ENCODE measurements at regions not wholly inside any gene's neighbourhood (a gene's known extent, or its start where the extent isn't known, plus 50 kb on each side); places are given as distances from the start of the nearest gene placed in this dataset.

GRCh38 chr7:156384706-156385105 lies 255.9 kb upstream of the RNF32 start:
- Histone ChIP-seq H3K4me1 (no peaks in the 10 kb centered on the region), H3K9me3 (no peaks in the 10 kb centered on the region), H3K27me3 (peaks cover 0 to 23% (median 12%) of the 10 kb centered on the region in 7 donors), H3K36me3 (no peaks in the 10 kb centered on the region), H3K27ac (no peak overlapping the region), H3K4me3 (no peak overlapping the region)
- ATAC-seq (no peak), DNase-seq (no peak)
- intact Hi-C loops (cut with DNase I): no loop called here
- no peak for TF ChIP-seq CTCF (IDR thresholded peaks at IDR 0.05)
- 86 to 88% methylated on average over 14 of the region's 14 CpGs for WGBS, 2 donors

- WGBS, 2 donors: 29 to 40% methylated on average over 4 of the region's 4 CpGs
- intact Hi-C loops (cut with DNase I): no loop called here
- H3K27me3 ChIP-seq: peaks cover 0 to 31% (median 14%) of the 10 kb centered on the region in 7 donors
These were observed 257.0 kb upstream of the RNF32 start for GRCh38 chr7:156383526-156383925.

GRCh38 chr7:156380261-156380660 lies 260.3 kb upstream of the RNF32 start:
- peaks cover 0 to 33% (median 18%) of the 10 kb centered on the region in 7 donors for H3K27me3 ChIP-seq
- no peaks in the 10 kb centered on the region for H3K4me1 ChIP-seq
- 55 to 62% methylated on average over 4 of the region's 4 CpGs for WGBS, 2 donors
- TF ChIP-seq CTCF (IDR thresholded peaks at IDR 0.05): no peak
- H3K36me3 ChIP-seq: no peaks in the 10 kb centered on the region
- H3K27ac ChIP-seq: no peak overlapping the region
- no peaks in the 10 kb centered on the region for H3K9me3 ChIP-seq
- intact Hi-C loops (cut with DNase I): no loop called here
- H3K4me3 ChIP-seq: no peak overlapping the region
- DNase-seq (no peak), ATAC-seq (no peak)

More at GRCh38 chr7:156383526-156383925, 257.0 kb upstream of the RNF32 start:
- Histone ChIP-seq H3K36me3 (no peaks in the 10 kb centered on the region), H3K4me3 (no peak overlapping the region), H3K9me3 (no peaks in the 10 kb centered on the region), H3K27ac (no peak overlapping the region), H3K4me1 (no peaks in the 10 kb centered on the region)
- TF ChIP-seq CTCF (IDR thresholded peaks at IDR 0.05): no peak
- no peak for ATAC-seq
- no peak for DNase-seq

- peaks cover 0 to 29% (median 17%) of the 10 kb centered on the region in 7 donors for H3K27me3 ChIP-seq
- 75 to 76% methylated on average over 14 of the region's 14 CpGs for WGBS, 2 donors
- H3K27ac ChIP-seq: no peak overlapping the region
- TF ChIP-seq CTCF (IDR thresholded peaks at IDR 0.05): no peak
- ATAC-seq: no peak
- no peak for DNase-seq
- H3K9me3 ChIP-seq: no peaks in the 10 kb centered on the region
- H3K4me3 ChIP-seq: no peak overlapping the region
- H3K36me3 ChIP-seq: no peaks in the 10 kb centered on the region
- intact Hi-C loops (cut with DNase I): no loop called here
- H3K4me1 ChIP-seq: no peaks in the 10 kb centered on the region
These were observed 261.1 kb upstream of the RNF32 start for GRCh38 chr7:156379324-156380070.

Measured in heart right ventricle (tissue), 16 donors.